GM23338 (cell line): ENCODE measurements at regions not wholly inside any gene's neighbourhood (a gene's known extent, or its start where the extent isn't known, plus 50 kb on each side); places are given as distances from the start of the nearest gene placed in this dataset.

Experiments used
- ATAC-seq: fragments of 200-7000 bp; cut with Tn5 transposase; 3 replicates; pipeline ENCODE4 v1.9.1; 2020
- DNase-seq: peaks from one replicate; pipeline ENCODE4 v3.0.0-alpha.2; 2015; ENCODE audit warnings: low spot score
- H2AFZ ChIP-seq: fragments of 200-600 bp; sonication (generic); 2 replicates; pipeline ENCODE4 v1.8.0; 2016; ENCODE audit warnings: antibody characterized with exemption, mild to moderate bottlenecking, moderate library complexity
- H3F3A ChIP-seq: fragments of 200-600 bp; sonication (generic); replicated peaks from 2 replicates; pipeline ENCODE4 v1.8.0; 2017; ENCODE audit warnings: antibody characterized with exemption, mixed run types, low read depth
- H3K27ac ChIP-seq: fragments of 200-600 bp; sonication (generic); 2 replicates; pipeline ENCODE4 v1.6.1; 2016; ENCODE audit warnings: low read depth
- H3K27me3 ChIP-seq: fragments of 200-600 bp; sonication (generic); 2 replicates; pipeline ENCODE4 v1.8.0; 2016; ENCODE audit warnings: mild to moderate bottlenecking, mixed run types, moderate library complexity; ENCODE audit not compliant: insufficient read depth
- H3K36me3 ChIP-seq: fragments of 200-600 bp; sonication (generic); 2 replicates; pipeline ENCODE4 v1.8.0; 2016; ENCODE audit warnings: mild to moderate bottlenecking; ENCODE audit not compliant: insufficient read depth
- H3K4me1 ChIP-seq: fragments of 200-600 bp; sonication (generic); 2 replicates; pipeline ENCODE4 v1.8.0; 2016; ENCODE audit warnings: mild to moderate bottlenecking, moderate library complexity; ENCODE audit not compliant: insufficient read depth
- H3K4me2 ChIP-seq: fragments of 200-600 bp; sonication (generic); 2 replicates; pipeline ENCODE4 v1.7.1; 2017; ENCODE audit warnings: mixed run types
- H3K4me3 ChIP-seq: fragments of 200-600 bp; sonication (generic); 2 replicates; pipeline ENCODE4 v1.6.1; 2016; ENCODE audit warnings: mixed run types
- H3K79me2 ChIP-seq: fragments of 200-600 bp; sonication (generic); replicated peaks from 2 replicates; pipeline ENCODE4 v1.8.0; 2017; ENCODE audit warnings: mild to moderate bottlenecking; ENCODE audit not compliant: insufficient read depth
- H3K9me2 ChIP-seq: fragments of 200-600 bp; sonication (generic); 2 replicates; pipeline ENCODE4 v1.8.0; 2017; ENCODE audit not compliant: insufficient read depth
- H4K20me1 ChIP-seq: fragments of 200-600 bp; sonication (generic); replicated peaks from 2 replicates; pipeline ENCODE4 v1.8.0; 2017; ENCODE audit warnings: mild to moderate bottlenecking; ENCODE audit not compliant: insufficient read depth
- H3K27ac Mint-ChIP-seq: 2 replicates; pipeline ENCODE4 v1.8.0; 2020; ENCODE audit warnings: inconsistent platforms, mild to moderate bottlenecking, moderate library complexity, mixed read lengths
- H3K27me3 Mint-ChIP-seq: 3 replicates; pipeline ENCODE4 v1.8.0; 2022; ENCODE audit warnings: low read depth, mild to moderate bottlenecking, moderate library complexity, mixed read lengths, inconsistent platforms; ENCODE audit not compliant: insufficient read depth, poor library complexity
- H3K36me3 Mint-ChIP-seq: 3 replicates; pipeline ENCODE4 v1.8.0; 2021; ENCODE audit warnings: low read depth, mild to moderate bottlenecking, inconsistent platforms, moderate library complexity, mixed read lengths
- H3K4me1 Mint-ChIP-seq: 3 replicates; pipeline ENCODE4 v1.8.0; 2020; ENCODE audit warnings: mild to moderate bottlenecking, inconsistent platforms, mixed read lengths
- H3K4me3 Mint-ChIP-seq: 3 replicates; pipeline ENCODE4 v1.8.0; 2021; ENCODE audit warnings: moderate library complexity, mild to moderate bottlenecking, inconsistent platforms, mixed read lengths
- H3K9me3 Mint-ChIP-seq: 3 replicates; pipeline ENCODE4 v1.8.0; 2020; ENCODE audit warnings: moderate library complexity, mild to moderate bottlenecking, inconsistent platforms, mixed read lengths
- CREB1 ChIP-seq: fragments of 250-450 bp; sonication (Bioruptor Pico); IDR thresholded peaks from 2 replicates; pipeline ENCODE4 v1.5.0; 2020; ENCODE audit warnings: low read depth, mild to moderate bottlenecking, moderate library complexity
- EZH2 ChIP-seq: fragments of 200-600 bp; sonication (generic); IDR thresholded peaks from one replicate; pipeline ENCODE4 v1.8.0; 2017; ENCODE audit warnings: antibody characterized with exemption, mild to moderate bottlenecking, low read depth; ENCODE audit not compliant: unreplicated experiment
- EZH2phosphoT487 ChIP-seq: fragments of 200-600 bp; sonication (generic); IDR thresholded peaks from one replicate; pipeline ENCODE4 v1.8.1; 2018; ENCODE audit warnings: antibody characterized with exemption; ENCODE audit not compliant: unreplicated experiment
- JUNB ChIP-seq: IDR thresholded peaks from one replicate; pipeline ENCODE4 v1.6.1; 2016; ENCODE audit warnings: antibody characterized with exemption; ENCODE audit not compliant: unreplicated experiment
- NANOG ChIP-seq: IDR thresholded peaks from 2 replicates; pipeline ENCODE4 v1.6.1; 2016; ENCODE audit warnings: antibody characterized with exemption, borderline replicate concordance
- POLR2AphosphoS5 ChIP-seq: IDR thresholded peaks from 2 replicates; pipeline ENCODE4 v1.6.1; 2016; ENCODE audit warnings: antibody characterized with exemption, low read depth
- STAT1 ChIP-seq: IDR thresholded peaks from one replicate; pipeline ENCODE4 v1.6.1; 2016; ENCODE audit warnings: antibody characterized with exemption; ENCODE audit not compliant: unreplicated experiment
- ZNF114 ChIP-seq: fragments of 250-450 bp; sonication (Bioruptor Pico); IDR thresholded peaks from 2 replicates; pipeline ENCODE4 v1.5.0; 2020; ENCODE audit warnings: mild to moderate bottlenecking, moderate library complexity
- ZNF331 ChIP-seq: fragments of 250-450 bp; sonication (Bioruptor Pico); IDR thresholded peaks from 2 replicates; pipeline ENCODE4 v1.5.0; 2020; ENCODE audit warnings: low read depth, mild to moderate bottlenecking, moderate library complexity
- TF ChIP-seq, protein P1 (sequence below), 2 experiments: fragments of 200-600 bp in 1 of 2; sonication (generic) in 1 of 2; conservative IDR thresholded peaks; 2 replicates each; pipeline versions ENCODE4 v1.5.1 to v1.6.1; 2016 to 2017; ENCODE audit warnings: antibody characterized with exemption in 2 of 2, low read depth in 2 of 2, mild to moderate bottlenecking in 2 of 2, moderate library complexity in 1 of 2
- TF ChIP-seq, protein P2 (sequence below): IDR thresholded peaks from 2 replicates; pipeline ENCODE4 v1.6.1; 2016; ENCODE audit warnings: antibody characterized with exemption
- TF ChIP-seq, protein P3 (sequence below): IDR thresholded peaks from one replicate; pipeline ENCODE4 v1.6.1; 2018; ENCODE audit warnings: antibody characterized with exemption; ENCODE audit not compliant: unreplicated experiment

DNA sequence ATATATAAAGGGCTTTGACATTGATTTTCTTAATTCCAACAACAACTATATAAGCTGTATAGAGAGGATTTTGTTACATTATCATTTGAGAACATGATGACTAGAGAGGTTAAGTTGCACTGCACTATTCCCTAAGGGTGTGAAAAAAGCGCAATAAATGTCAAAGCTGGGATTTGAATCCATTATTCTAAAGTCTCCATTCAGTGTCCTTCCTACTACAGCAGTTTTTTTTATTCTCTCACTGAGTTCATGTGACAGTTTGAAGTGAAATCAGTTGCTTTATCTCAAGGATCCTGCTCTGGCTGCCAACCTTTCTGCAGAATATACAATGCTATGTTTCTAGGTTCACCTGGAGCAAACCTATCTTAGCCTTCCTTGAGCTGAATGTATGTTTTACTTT is 177.5 kb downstream of the ANKRD50 start (continued):
- TF ChIP-seq, protein P1, sequence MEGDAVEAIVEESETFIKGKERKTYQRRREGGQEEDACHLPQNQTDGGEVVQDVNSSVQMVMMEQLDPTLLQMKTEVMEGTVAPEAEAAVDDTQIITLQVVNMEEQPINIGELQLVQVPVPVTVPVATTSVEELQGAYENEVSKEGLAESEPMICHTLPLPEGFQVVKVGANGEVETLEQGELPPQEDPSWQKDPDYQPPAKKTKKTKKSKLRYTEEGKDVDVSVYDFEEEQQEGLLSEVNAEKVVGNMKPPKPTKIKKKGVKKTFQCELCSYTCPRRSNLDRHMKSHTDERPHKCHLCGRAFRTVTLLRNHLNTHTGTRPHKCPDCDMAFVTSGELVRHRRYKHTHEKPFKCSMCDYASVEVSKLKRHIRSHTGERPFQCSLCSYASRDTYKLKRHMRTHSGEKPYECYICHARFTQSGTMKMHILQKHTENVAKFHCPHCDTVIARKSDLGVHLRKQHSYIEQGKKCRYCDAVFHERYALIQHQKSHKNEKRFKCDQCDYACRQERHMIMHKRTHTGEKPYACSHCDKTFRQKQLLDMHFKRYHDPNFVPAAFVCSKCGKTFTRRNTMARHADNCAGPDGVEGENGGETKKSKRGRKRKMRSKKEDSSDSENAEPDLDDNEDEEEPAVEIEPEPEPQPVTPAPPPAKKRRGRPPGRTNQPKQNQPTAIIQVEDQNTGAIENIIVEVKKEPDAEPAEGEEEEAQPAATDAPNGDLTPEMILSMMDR (conservative IDR thresholded peaks at IDR 0.05; ENCODE audit: low read depth in 2 of 2): no peak
- TF ChIP-seq, protein P2, sequence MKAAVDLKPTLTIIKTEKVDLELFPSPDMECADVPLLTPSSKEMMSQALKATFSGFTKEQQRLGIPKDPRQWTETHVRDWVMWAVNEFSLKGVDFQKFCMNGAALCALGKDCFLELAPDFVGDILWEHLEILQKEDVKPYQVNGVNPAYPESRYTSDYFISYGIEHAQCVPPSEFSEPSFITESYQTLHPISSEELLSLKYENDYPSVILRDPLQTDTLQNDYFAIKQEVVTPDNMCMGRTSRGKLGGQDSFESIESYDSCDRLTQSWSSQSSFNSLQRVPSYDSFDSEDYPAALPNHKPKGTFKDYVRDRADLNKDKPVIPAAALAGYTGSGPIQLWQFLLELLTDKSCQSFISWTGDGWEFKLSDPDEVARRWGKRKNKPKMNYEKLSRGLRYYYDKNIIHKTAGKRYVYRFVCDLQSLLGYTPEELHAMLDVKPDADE: no peak
- TF ChIP-seq NANOG (no peak), ZNF331 (CRISPR knock-in tag) (no peak), EZH2phosphoT487 (no peak), ZNF114 (CRISPR knock-in tag) (no peak), CREB1 (no peak), EZH2 (no peak), STAT1 (no peak), JUNB (no peak), POLR2AphosphoS5 (no peak)

DNA sequence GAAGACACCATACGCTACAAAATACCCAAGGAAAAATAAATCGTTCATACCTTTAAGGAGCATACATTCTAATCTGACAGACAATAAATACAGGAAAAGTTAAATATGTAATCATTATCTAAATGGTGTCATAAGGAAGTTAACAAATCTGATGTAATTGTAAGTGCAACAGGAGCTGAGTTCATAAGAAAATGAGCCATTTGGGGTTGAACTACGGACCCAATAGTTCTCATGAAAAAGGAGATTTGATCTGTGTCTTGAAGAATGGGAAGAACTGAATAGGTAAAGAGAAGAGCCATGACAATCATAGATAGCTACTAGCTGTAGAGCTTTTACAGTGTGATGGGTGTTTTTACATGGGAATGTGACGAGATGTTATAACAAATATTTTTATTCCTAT is 175.6 kb downstream of the ANKRD50 start:
- Histone ChIP-seq H2AFZ (no peak overlapping the region), H3K36me3 (no peaks in the 10 kb centered on the region)
- TF ChIP-seq, protein P1 (conservative IDR thresholded peaks at IDR 0.05; ENCODE audit: low read depth in 2 of 2): no peak
- no peak for TF ChIP-seq POLR2AphosphoS5
- TF ChIP-seq, protein P3, sequence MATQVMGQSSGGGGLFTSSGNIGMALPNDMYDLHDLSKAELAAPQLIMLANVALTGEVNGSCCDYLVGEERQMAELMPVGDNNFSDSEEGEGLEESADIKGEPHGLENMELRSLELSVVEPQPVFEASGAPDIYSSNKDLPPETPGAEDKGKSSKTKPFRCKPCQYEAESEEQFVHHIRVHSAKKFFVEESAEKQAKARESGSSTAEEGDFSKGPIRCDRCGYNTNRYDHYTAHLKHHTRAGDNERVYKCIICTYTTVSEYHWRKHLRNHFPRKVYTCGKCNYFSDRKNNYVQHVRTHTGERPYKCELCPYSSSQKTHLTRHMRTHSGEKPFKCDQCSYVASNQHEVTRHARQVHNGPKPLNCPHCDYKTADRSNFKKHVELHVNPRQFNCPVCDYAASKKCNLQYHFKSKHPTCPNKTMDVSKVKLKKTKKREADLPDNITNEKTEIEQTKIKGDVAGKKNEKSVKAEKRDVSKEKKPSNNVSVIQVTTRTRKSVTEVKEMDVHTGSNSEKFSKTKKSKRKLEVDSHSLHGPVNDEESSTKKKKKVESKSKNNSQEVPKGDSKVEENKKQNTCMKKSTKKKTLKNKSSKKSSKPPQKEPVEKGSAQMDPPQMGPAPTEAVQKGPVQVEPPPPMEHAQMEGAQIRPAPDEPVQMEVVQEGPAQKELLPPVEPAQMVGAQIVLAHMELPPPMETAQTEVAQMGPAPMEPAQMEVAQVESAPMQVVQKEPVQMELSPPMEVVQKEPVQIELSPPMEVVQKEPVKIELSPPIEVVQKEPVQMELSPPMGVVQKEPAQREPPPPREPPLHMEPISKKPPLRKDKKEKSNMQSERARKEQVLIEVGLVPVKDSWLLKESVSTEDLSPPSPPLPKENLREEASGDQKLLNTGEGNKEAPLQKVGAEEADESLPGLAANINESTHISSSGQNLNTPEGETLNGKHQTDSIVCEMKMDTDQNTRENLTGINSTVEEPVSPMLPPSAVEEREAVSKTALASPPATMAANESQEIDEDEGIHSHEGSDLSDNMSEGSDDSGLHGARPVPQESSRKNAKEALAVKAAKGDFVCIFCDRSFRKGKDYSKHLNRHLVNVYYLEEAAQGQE: no peak
- no peak for TF ChIP-seq STAT1
- no peak for TF ChIP-seq JUNB
- TF ChIP-seq EZH2phosphoT487: no peak
- TF ChIP-seq, protein P2: no peak
- TF ChIP-seq ZNF331 (CRISPR knock-in tag): no peak
- no peak for TF ChIP-seq ZNF114 (CRISPR knock-in tag)
- no peak for TF ChIP-seq EZH2
- no peak for TF ChIP-seq NANOG
- no peak for TF ChIP-seq CREB1

More for the DNA sequence above, 175.6 kb downstream of the ANKRD50 start:
- H3K27ac ChIP-seq: no peak overlapping the region
- H3F3A ChIP-seq: no peaks in the 10 kb centered on the region
- H3K9me3 Mint-ChIP-seq: no peaks in the 10 kb centered on the region
- no peaks in the 10 kb centered on the region for H3K27me3 ChIP-seq
- DNase-seq (no peak), ATAC-seq (no peak)
- peaks cover 12% of the 10 kb centered on the region; the same call in 2 of the 3 replicates for H3K4me1 Mint-ChIP-seq
- H4K20me1 ChIP-seq: no peaks in the 10 kb centered on the region
- no peaks in the 10 kb centered on the region for H3K36me3 Mint-ChIP-seq
- no peaks in the 10 kb centered on the region for H3K27me3 Mint-ChIP-seq
- no peak overlapping the region for H3K27ac Mint-ChIP-seq
- H3K4me3 Mint-ChIP-seq: no peak overlapping the region
- no peak overlapping the region for H3K4me2 ChIP-seq
- peaks cover 6% of the 10 kb centered on the region; the same call in 1 of the 2 replicates for H3K4me1 ChIP-seq
- no peak overlapping the region for H3K4me3 ChIP-seq
- no peaks in the 10 kb centered on the region for H3K9me2 ChIP-seq
- H3K79me2 ChIP-seq: no peaks in the 10 kb centered on the region
